ENCODE measurements at regions not wholly inside any gene's neighbourhood (a gene's known extent, or its start where the extent isn't known, plus 50 kb on each side); places are given as distances from the start of the nearest gene placed in this dataset.

DNA sequence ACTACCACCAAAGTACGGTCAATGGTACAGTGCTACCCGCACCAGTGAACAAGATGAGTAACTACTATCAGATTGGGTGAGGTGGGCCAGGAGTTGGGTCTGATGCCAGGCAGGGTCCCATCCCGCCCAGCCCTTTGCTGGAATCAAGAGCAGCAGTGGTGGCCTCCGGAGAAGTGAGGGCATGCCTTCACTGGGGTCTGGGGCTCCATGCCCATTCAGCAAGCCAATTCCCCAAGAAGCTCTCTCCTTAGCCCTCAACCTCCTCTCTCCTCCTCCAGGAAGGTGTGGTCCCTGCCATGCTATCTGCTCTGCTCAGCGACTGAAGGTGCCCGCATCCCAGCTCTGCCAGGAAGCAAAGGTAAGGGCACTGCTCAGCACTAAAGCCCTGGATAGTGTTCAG is 62.7 kb upstream of the CPLX2 start:
- FAIRE-seq (no peak), DNase-seq (ENCODE audit: low read depth, low spot score) (no peak), ATAC-seq (no peak)
- ChIA-PET POLR2A (no interaction called here), CTCF (no interaction called here), SMC1A (ENCODE audit: uncharacterized antibody, unreplicated experiment) (no interaction called here), RAD21 (ENCODE audit: unreplicated experiment) (no interaction called here)
- Histone ChIP-seq H4K20me1 (ENCODE audit: control insufficient read depth, insufficient read depth) (no peaks in the 10 kb centered on the region), H3K27ac (ENCODE audit: control insufficient read depth, insufficient read depth) (no peak overlapping the region), H3K4me1 (ENCODE audit: control insufficient read depth, insufficient read depth, low read length) (no peaks in the 10 kb centered on the region), H3K4me3 (no peak overlapping the region), H3K79me2 (ENCODE audit: control insufficient read depth, insufficient read depth, low read length) (no peaks in the 10 kb centered on the region), H3K27me3 (replicated peaks in 1 of 2; ENCODE audit: control insufficient read depth in 2 of 2, insufficient read depth in 2 of 2, low read length in 1 of 2) (no peaks in the 10 kb centered on the region; a peak in 1 of 4 replicates), H3K9ac (ENCODE audit: control insufficient read depth, insufficient read depth, low read length) (no peak overlapping the region), H3K36me3 (ENCODE audit: control insufficient read depth in 2 of 2, insufficient read depth in 2 of 2, low read length in 1 of 2) (no peaks in the 10 kb centered on the region), H3K9me3 (replicated peaks; ENCODE audit: control insufficient read depth, insufficient read depth, low read length) (no peaks in the 10 kb centered on the region), H3K4me2 (ENCODE audit: control insufficient read depth, insufficient read depth) (no peak overlapping the region), H2AFZ (ENCODE audit: control insufficient read depth, low read depth, low read length) (no peak overlapping the region)
- TF ChIP-seq TAF1 (IDR thresholded peaks at IDR 0.05; ENCODE audit: borderline replicate concordance, low read depth, low read length), result no peak
- no peak for TF ChIP-seq MXI1 (IDR thresholded peaks at IDR 0.05; ENCODE audit: low read depth, low read length)
- intact Hi-C loops (cut with micrococcal nuclease; ENCODE audit: unreplicated experiment) (no loop called here), in situ Hi-C loops (cut with MboI) (no loop called here)
- no TSS peak for BruUV-seq (replicated peaks)
- WGBS (ENCODE audit: insufficient coverage, insufficient replicate concordance, low lambda C conversion rate, missing lambda C conversion rate), result 49% methylated on average over 4 of the region's 6 CpGs

GRCh38 chr5:175809531-175810121 is 61.8 kb upstream of the CPLX2 start:
- Histone ChIP-seq H4K20me1 (ENCODE audit: control insufficient read depth, insufficient read depth) (no peaks in the 10 kb centered on the region), H3K27me3 (replicated peaks in 1 of 2; ENCODE audit: control insufficient read depth in 2 of 2, insufficient read depth in 2 of 2, low read length in 1 of 2) (no peaks in the 10 kb centered on the region; a peak in 1 of 4 replicates), H3K9ac (ENCODE audit: control insufficient read depth, insufficient read depth, low read length) (no peak overlapping the region), H3K79me2 (ENCODE audit: control insufficient read depth, insufficient read depth, low read length) (no peaks in the 10 kb centered on the region), H3K27ac (ENCODE audit: control insufficient read depth, insufficient read depth) (no peak overlapping the region), H3K36me3 (ENCODE audit: control insufficient read depth in 2 of 2, insufficient read depth in 2 of 2, low read length in 1 of 2) (no peaks in the 10 kb centered on the region), H3K4me1 (ENCODE audit: control insufficient read depth, insufficient read depth, low read length) (no peaks in the 10 kb centered on the region), H3K4me3 (no peak overlapping the region), H3K9me3 (replicated peaks; ENCODE audit: control insufficient read depth, insufficient read depth, low read length) (no peaks in the 10 kb centered on the region), H3K4me2 (ENCODE audit: control insufficient read depth, insufficient read depth) (no peak overlapping the region), H2AFZ (ENCODE audit: control insufficient read depth, low read depth, low read length) (no peak overlapping the region)
- RAD21 ChIA-PET (ENCODE audit: unreplicated experiment), result no interaction called here
- TF ChIP-seq BCL3 (IDR thresholded peaks at IDR 0.05; ENCODE audit: borderline replicate concordance, insufficient read depth, low read depth, low read length, poor library complexity, severe bottlenecking), result peak; percentile 54
- no peak for TF ChIP-seq MTA2 (IDR thresholded peaks at IDR 0.05; ENCODE audit: low read depth)
- no peak for TF ChIP-seq FOXM1 (IDR thresholded peaks at IDR 0.05; ENCODE audit: low read depth, low read length)
- TF ChIP-seq IKZF1 (conservative IDR thresholded peaks at IDR 0.05), result no peak
- CTCF ChIA-PET, result no interaction called here
- POLR2A ChIA-PET, result no interaction called here
- SMC1A ChIA-PET (ENCODE audit: uncharacterized antibody, unreplicated experiment), result no interaction called here
- in situ Hi-C loops (cut with MboI) (no loop called here), intact Hi-C loops (cut with micrococcal nuclease; ENCODE audit: unreplicated experiment) (no loop called here)
- DNase-seq (ENCODE audit: low read depth, low spot score) (no peak), ATAC-seq (no peak), FAIRE-seq (no peak)
- BruUV-seq (replicated peaks), result no TSS peak
- 28% methylated on average over 14 of the region's 14 CpGs for WGBS (ENCODE audit: insufficient coverage, insufficient replicate concordance, low lambda C conversion rate, missing lambda C conversion rate)
